ENCODE measurements at regions not wholly inside any gene's neighbourhood (a gene's known extent, or its start where the extent isn't known, plus 50 kb on each side); places are given as distances from the start of the nearest gene placed in this dataset.

GRCh38 chr2:830419-831224 is 120.0 kb upstream of the SNTG2 start:
- no peak for DNase-seq (ENCODE audit: low read depth in 2 of 2)

- DNase-seq (ENCODE audit: low read depth in 2 of 2), result no peak
These were observed 121.6 kb upstream of the SNTG2 start for GRCh38 chr2:829047-829446.

- no peak for DNase-seq (ENCODE audit: low read depth in 2 of 2)
These were observed 125.7 kb upstream of the SNTG2 start for GRCh38 chr2:824954-825353.

- no peak for DNase-seq (ENCODE audit: low read depth in 2 of 2)
These were observed 126.1 kb upstream of the SNTG2 start for GRCh38 chr2:824524-824923.

- DNase-seq (ENCODE audit: low read depth in 2 of 2), result no peak
These were observed 129.1 kb upstream of the SNTG2 start for GRCh38 chr2:821546-821945.

GRCh38 chr2:819601-820000 is 131.0 kb upstream of the SNTG2 start:
- DNase-seq (ENCODE audit: low read depth in 2 of 2), result no peak

- DNase-seq (ENCODE audit: low read depth in 2 of 2), result no peak
These were observed 131.5 kb upstream of the SNTG2 start for GRCh38 chr2:819121-819520.

GRCh38 chr2:817336-818015 is 133.2 kb upstream of the SNTG2 start:
- no peak for DNase-seq (ENCODE audit: low read depth in 2 of 2)

- DNase-seq (ENCODE audit: low read depth in 2 of 2), result no peak
These were observed 134.4 kb upstream of the SNTG2 start for GRCh38 chr2:816278-816677.

GRCh38 chr2:810397-810796 is 133.2 kb upstream of the TMEM18 start:
- DNase-seq (ENCODE audit: low read depth in 2 of 2), result no peak

- no peak for DNase-seq (ENCODE audit: low read depth in 2 of 2)
These were observed 130.1 kb upstream of the TMEM18 start for GRCh38 chr2:807300-807699.

- DNase-seq (ENCODE audit: low read depth in 2 of 2), result no peak
These were observed 128.5 kb upstream of the TMEM18 start for GRCh38 chr2:805664-806063.

GRCh38 chr2:797993-798392 is 120.8 kb upstream of the TMEM18 start:
- DNase-seq (ENCODE audit: low read depth in 2 of 2), result no peak

- DNase-seq (ENCODE audit: low read depth in 2 of 2), result no peak
These were observed 120.3 kb upstream of the TMEM18 start for GRCh38 chr2:797556-797955.

- no peak for DNase-seq (ENCODE audit: low read depth in 2 of 2)
These were observed 119.2 kb upstream of the TMEM18 start for GRCh38 chr2:796141-796985.

GRCh38 chr2:795531-796041 is 118.4 kb upstream of the TMEM18 start:
- no peak for DNase-seq (ENCODE audit: low read depth in 2 of 2)

GRCh38 chr2:794554-795241 is 117.5 kb upstream of the TMEM18 start:
- no peak for DNase-seq (ENCODE audit: low read depth in 2 of 2)

- no peak for DNase-seq (ENCODE audit: low read depth in 2 of 2)
These were observed 116.0 kb upstream of the TMEM18 start for GRCh38 chr2:793236-793635.

GRCh38 chr2:792687-793086 is 115.5 kb upstream of the TMEM18 start:
- no peak for DNase-seq (ENCODE audit: low read depth in 2 of 2)

- DNase-seq (ENCODE audit: low read depth in 2 of 2), result no peak
These were observed 113.5 kb upstream of the TMEM18 start for GRCh38 chr2:790634-791245.

GRCh38 chr2:790081-790480 is 112.9 kb upstream of the TMEM18 start:
- DNase-seq (ENCODE audit: low read depth in 2 of 2), result no peak

Data from activated CD4-positive, alpha-beta T cell treated with anti-CD3 and anti-CD28 coated beads for 24 hours (primary cell).